GM23338 (cell line): ENCODE measurements at regions not wholly inside any gene's neighbourhood (a gene's known extent, or its start where the extent isn't known, plus 50 kb on each side); places are given as distances from the start of the nearest gene placed in this dataset.

Experiments
- CREB1 ChIP-seq: fragments of 250-450 bp; sonication (Bioruptor Pico); IDR thresholded peaks from 2 replicates; pipeline ENCODE4 v1.5.0; 2020; ENCODE audit warnings: low read depth, mild to moderate bottlenecking, moderate library complexity
- EZH2 ChIP-seq: fragments of 200-600 bp; sonication (generic); IDR thresholded peaks from one replicate; pipeline ENCODE4 v1.8.0; 2017; ENCODE audit warnings: antibody characterized with exemption, mild to moderate bottlenecking, low read depth; ENCODE audit not compliant: unreplicated experiment
- EZH2phosphoT487 ChIP-seq: fragments of 200-600 bp; sonication (generic); IDR thresholded peaks from one replicate; pipeline ENCODE4 v1.8.1; 2018; ENCODE audit warnings: antibody characterized with exemption; ENCODE audit not compliant: unreplicated experiment
- POLR2AphosphoS5 ChIP-seq: IDR thresholded peaks from 2 replicates; pipeline ENCODE4 v1.6.1; 2016; ENCODE audit warnings: antibody characterized with exemption, low read depth
- STAT1 ChIP-seq: IDR thresholded peaks from one replicate; pipeline ENCODE4 v1.6.1; 2016; ENCODE audit warnings: antibody characterized with exemption; ENCODE audit not compliant: unreplicated experiment
- ZNF114 ChIP-seq: fragments of 250-450 bp; sonication (Bioruptor Pico); IDR thresholded peaks from 2 replicates; pipeline ENCODE4 v1.5.0; 2020; ENCODE audit warnings: mild to moderate bottlenecking, moderate library complexity
- ZNF331 ChIP-seq: fragments of 250-450 bp; sonication (Bioruptor Pico); IDR thresholded peaks from 2 replicates; pipeline ENCODE4 v1.5.0; 2020; ENCODE audit warnings: low read depth, mild to moderate bottlenecking, moderate library complexity
- TF ChIP-seq, protein P1 (sequence below), 2 experiments: fragments of 200-600 bp in 1 of 2; sonication (generic) in 1 of 2; conservative IDR thresholded peaks; 2 replicates each; pipeline versions ENCODE4 v1.5.1 to v1.6.1; 2016 to 2017; ENCODE audit warnings: antibody characterized with exemption in 2 of 2, low read depth in 2 of 2, mild to moderate bottlenecking in 2 of 2, moderate library complexity in 1 of 2
- TF ChIP-seq, protein P2 (sequence below): IDR thresholded peaks from one replicate; pipeline ENCODE4 v1.6.1; 2018; ENCODE audit warnings: antibody characterized with exemption; ENCODE audit not compliant: unreplicated experiment
- TF ChIP-seq, protein P3 (sequence below): IDR thresholded peaks from 2 replicates; pipeline ENCODE4 v1.6.1; 2016; ENCODE audit warnings: antibody characterized with exemption

DNA sequence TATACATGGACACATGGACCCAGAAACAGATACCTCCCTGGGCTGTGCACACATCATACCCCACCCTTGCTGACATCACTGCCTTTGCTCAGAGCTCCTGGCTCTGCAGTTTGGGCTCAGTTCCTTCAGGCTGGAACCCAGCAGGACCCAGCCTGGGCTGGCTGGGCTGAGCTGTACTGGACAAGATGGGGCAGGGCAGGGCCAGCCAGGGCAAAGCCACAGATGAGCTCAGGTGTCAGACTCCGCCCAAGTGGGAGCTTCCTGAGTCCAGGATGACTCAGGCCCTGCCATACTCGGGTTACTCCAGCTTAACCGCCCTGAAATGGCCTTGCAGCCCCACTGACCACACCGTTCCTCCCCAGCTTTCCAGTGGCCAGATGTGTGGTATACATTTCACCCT lies 284.9 kb downstream of the OSR1 start:
- TF ChIP-seq, protein P1, sequence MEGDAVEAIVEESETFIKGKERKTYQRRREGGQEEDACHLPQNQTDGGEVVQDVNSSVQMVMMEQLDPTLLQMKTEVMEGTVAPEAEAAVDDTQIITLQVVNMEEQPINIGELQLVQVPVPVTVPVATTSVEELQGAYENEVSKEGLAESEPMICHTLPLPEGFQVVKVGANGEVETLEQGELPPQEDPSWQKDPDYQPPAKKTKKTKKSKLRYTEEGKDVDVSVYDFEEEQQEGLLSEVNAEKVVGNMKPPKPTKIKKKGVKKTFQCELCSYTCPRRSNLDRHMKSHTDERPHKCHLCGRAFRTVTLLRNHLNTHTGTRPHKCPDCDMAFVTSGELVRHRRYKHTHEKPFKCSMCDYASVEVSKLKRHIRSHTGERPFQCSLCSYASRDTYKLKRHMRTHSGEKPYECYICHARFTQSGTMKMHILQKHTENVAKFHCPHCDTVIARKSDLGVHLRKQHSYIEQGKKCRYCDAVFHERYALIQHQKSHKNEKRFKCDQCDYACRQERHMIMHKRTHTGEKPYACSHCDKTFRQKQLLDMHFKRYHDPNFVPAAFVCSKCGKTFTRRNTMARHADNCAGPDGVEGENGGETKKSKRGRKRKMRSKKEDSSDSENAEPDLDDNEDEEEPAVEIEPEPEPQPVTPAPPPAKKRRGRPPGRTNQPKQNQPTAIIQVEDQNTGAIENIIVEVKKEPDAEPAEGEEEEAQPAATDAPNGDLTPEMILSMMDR (conservative IDR thresholded peaks at IDR 0.05; ENCODE audit: low read depth in 2 of 2), result no peak
- TF ChIP-seq EZH2 (no peak), EZH2phosphoT487 (no peak), POLR2AphosphoS5 (no peak), CREB1 (CRISPR knock-in tag) (no peak), ZNF114 (CRISPR knock-in tag) (no peak), ZNF331 (CRISPR knock-in tag) (no peak), STAT1 (no peak)
- TF ChIP-seq, protein P2, sequence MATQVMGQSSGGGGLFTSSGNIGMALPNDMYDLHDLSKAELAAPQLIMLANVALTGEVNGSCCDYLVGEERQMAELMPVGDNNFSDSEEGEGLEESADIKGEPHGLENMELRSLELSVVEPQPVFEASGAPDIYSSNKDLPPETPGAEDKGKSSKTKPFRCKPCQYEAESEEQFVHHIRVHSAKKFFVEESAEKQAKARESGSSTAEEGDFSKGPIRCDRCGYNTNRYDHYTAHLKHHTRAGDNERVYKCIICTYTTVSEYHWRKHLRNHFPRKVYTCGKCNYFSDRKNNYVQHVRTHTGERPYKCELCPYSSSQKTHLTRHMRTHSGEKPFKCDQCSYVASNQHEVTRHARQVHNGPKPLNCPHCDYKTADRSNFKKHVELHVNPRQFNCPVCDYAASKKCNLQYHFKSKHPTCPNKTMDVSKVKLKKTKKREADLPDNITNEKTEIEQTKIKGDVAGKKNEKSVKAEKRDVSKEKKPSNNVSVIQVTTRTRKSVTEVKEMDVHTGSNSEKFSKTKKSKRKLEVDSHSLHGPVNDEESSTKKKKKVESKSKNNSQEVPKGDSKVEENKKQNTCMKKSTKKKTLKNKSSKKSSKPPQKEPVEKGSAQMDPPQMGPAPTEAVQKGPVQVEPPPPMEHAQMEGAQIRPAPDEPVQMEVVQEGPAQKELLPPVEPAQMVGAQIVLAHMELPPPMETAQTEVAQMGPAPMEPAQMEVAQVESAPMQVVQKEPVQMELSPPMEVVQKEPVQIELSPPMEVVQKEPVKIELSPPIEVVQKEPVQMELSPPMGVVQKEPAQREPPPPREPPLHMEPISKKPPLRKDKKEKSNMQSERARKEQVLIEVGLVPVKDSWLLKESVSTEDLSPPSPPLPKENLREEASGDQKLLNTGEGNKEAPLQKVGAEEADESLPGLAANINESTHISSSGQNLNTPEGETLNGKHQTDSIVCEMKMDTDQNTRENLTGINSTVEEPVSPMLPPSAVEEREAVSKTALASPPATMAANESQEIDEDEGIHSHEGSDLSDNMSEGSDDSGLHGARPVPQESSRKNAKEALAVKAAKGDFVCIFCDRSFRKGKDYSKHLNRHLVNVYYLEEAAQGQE, result no peak
- TF ChIP-seq, protein P3, sequence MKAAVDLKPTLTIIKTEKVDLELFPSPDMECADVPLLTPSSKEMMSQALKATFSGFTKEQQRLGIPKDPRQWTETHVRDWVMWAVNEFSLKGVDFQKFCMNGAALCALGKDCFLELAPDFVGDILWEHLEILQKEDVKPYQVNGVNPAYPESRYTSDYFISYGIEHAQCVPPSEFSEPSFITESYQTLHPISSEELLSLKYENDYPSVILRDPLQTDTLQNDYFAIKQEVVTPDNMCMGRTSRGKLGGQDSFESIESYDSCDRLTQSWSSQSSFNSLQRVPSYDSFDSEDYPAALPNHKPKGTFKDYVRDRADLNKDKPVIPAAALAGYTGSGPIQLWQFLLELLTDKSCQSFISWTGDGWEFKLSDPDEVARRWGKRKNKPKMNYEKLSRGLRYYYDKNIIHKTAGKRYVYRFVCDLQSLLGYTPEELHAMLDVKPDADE, result no peak
